ENCODE measurements at regions not wholly inside any gene's neighbourhood (a gene's known extent, or its start where the extent isn't known, plus 50 kb on each side); places are given as distances from the start of the nearest gene placed in this dataset.

- no peak for TF ChIP-seq POLR2A (IDR thresholded peaks at IDR 0.05)
- TF ChIP-seq, protein P1, sequence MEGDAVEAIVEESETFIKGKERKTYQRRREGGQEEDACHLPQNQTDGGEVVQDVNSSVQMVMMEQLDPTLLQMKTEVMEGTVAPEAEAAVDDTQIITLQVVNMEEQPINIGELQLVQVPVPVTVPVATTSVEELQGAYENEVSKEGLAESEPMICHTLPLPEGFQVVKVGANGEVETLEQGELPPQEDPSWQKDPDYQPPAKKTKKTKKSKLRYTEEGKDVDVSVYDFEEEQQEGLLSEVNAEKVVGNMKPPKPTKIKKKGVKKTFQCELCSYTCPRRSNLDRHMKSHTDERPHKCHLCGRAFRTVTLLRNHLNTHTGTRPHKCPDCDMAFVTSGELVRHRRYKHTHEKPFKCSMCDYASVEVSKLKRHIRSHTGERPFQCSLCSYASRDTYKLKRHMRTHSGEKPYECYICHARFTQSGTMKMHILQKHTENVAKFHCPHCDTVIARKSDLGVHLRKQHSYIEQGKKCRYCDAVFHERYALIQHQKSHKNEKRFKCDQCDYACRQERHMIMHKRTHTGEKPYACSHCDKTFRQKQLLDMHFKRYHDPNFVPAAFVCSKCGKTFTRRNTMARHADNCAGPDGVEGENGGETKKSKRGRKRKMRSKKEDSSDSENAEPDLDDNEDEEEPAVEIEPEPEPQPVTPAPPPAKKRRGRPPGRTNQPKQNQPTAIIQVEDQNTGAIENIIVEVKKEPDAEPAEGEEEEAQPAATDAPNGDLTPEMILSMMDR (IDR thresholded peaks at IDR 0.05), result no peak
- Histone ChIP-seq H3K9me3 (no peaks in the 10 kb centered on the region), H3K36me3 (no peaks in the 10 kb centered on the region), H3K27me3 (no peaks in the 10 kb centered on the region), H3K27ac (no peak overlapping the region), H3K4me3 (no peak overlapping the region), H3K4me1 (no peaks in the 10 kb centered on the region)
- no peak for DNase-seq
- intact Hi-C loops (cut with DNase I; ENCODE audit: low total_unique reads), result no loop called here
These were observed 93.7 kb upstream of the PMEPA1 start for GRCh38 chr20:57803508-57804005.

GRCh38 chr20:57802765-57803507 lies 93.1 kb upstream of the PMEPA1 start:
- H3K9me3 ChIP-seq, result no peaks in the 10 kb centered on the region
- TF ChIP-seq POLR2A (IDR thresholded peaks at IDR 0.05), result no peak
- TF ChIP-seq, protein P1 (IDR thresholded peaks at IDR 0.05), result no peak
- DNase-seq, result no peak
- intact Hi-C loops (cut with DNase I; ENCODE audit: low total_unique reads), result no loop called here
- H3K36me3 ChIP-seq, result no peaks in the 10 kb centered on the region
- no peaks in the 10 kb centered on the region for H3K27me3 ChIP-seq
- no peak overlapping the region for H3K4me3 ChIP-seq
- no peaks in the 10 kb centered on the region for H3K4me1 ChIP-seq
- no peak overlapping the region for H3K27ac ChIP-seq

- intact Hi-C loops (cut with DNase I; ENCODE audit: low total_unique reads), result no loop called here
- Histone ChIP-seq H3K27me3 (no peaks in the 10 kb centered on the region), H3K9me3 (no peaks in the 10 kb centered on the region), H3K36me3 (no peaks in the 10 kb centered on the region), H3K4me1 (no peaks in the 10 kb centered on the region), H3K27ac (no peak overlapping the region), H3K4me3 (no peak overlapping the region)
- no peak for DNase-seq
- TF ChIP-seq POLR2A (IDR thresholded peaks at IDR 0.05), result no peak
- TF ChIP-seq, protein P1 (IDR thresholded peaks at IDR 0.05), result no peak
These were observed 91.8 kb upstream of the PMEPA1 start for GRCh38 chr20:57801581-57801980.

DNA sequence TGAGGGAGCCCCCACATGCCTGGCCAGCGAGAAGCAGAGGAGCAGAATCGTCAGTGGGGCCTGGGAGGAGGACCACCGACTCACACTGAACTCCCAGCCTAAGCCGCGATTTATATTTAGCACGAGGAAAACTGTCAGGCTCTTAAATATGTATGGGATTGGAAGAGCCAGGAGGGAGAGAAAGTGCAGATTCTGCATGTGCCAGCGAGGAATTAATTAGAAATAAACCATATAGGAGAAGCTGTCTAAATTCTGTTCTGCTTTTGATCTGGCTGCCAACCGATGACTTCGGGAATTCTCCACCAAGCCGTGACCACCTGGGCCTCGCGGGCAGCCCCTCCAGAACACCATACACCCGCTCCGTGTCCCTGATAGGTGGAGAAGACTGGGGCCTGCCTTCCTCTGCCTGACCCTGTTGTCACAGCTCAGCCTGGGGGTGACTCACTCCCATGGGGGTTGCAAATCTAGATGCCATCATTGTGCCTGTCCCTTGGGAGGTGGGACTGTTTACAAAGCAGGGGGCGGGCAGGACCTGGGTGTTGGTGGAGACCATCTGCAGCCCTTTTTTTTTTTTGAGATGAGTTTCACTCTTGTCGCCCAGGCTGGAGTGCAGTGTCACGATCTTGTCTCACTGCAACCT lies 91.1 kb upstream of the PMEPA1 start:
- intact Hi-C loops (cut with DNase I; ENCODE audit: low total_unique reads), result no loop called here
- Histone ChIP-seq H3K4me1 (no peaks in the 10 kb centered on the region), H3K4me3 (no peak overlapping the region), H3K27ac (no peak overlapping the region), H3K9me3 (no peaks in the 10 kb centered on the region), H3K36me3 (no peaks in the 10 kb centered on the region), H3K27me3 (no peaks in the 10 kb centered on the region)
- TF ChIP-seq, protein P1 (IDR thresholded peaks at IDR 0.05), result no peak
- TF ChIP-seq POLR2A (IDR thresholded peaks at IDR 0.05), result no peak
- DNase-seq, result no peak

GRCh38 chr20:57797401-57797800 lies 87.6 kb upstream of the PMEPA1 start:
- Histone ChIP-seq H3K9me3 (no peaks in the 10 kb centered on the region), H3K27ac (no peak overlapping the region), H3K4me1 (no peaks in the 10 kb centered on the region), H3K27me3 (no peaks in the 10 kb centered on the region), H3K4me3 (no peak overlapping the region), H3K36me3 (no peaks in the 10 kb centered on the region)
- no peak for TF ChIP-seq POLR2A (IDR thresholded peaks at IDR 0.05)
- TF ChIP-seq, protein P1 (IDR thresholded peaks at IDR 0.05), result no peak
- intact Hi-C loops (cut with DNase I; ENCODE audit: low total_unique reads), result no loop called here
- DNase-seq, result no peak

Measured in uterus (tissue), 3 donors.